Gastroesophageal sphincter (tissue), 3 donors: ENCODE measurements at regions not wholly inside any gene's neighbourhood (a gene's known extent, or its start where the extent isn't known, plus 50 kb on each side); places are given as distances from the start of the nearest gene placed in this dataset.

Experiments
- POLR2A ChIP-seq, 2 donors: fragments of 450-650 bp; IDR thresholded peaks; one replicate each; pipeline ENCODE4 v1.6.1; 2017; ENCODE audit warnings: antibody characterized with exemption in 2 of 2, mild to moderate bottlenecking in 2 of 2, moderate library complexity in 1 of 2
- POLR2AphosphoS5 ChIP-seq: sonication (generic); formaldehyde crosslinking; IDR thresholded peaks from one replicate; pipeline ENCODE4 v1.6.1; 2017; ENCODE audit warnings: antibody characterized with exemption
- TF ChIP-seq, protein P1 (sequence below), 4 experiments: fragments of 200-600 bp in 2 of 4; fragments of 450-650 bp in 2 of 4; sonication (generic) in 1 of 4; IDR thresholded peaks; one replicate each; pipeline ENCODE4 v1.5.1; 2017 to 2019; ENCODE audit warnings: antibody characterized with exemption in 4 of 4, mild to moderate bottlenecking in 2 of 4, moderate library complexity in 2 of 4

GRCh38 chr9:30121611-30122010, 2262.8 kb upstream of the ACO1 start:
- TF ChIP-seq POLR2A (IDR thresholded peaks at IDR 0.05) (no peak), POLR2AphosphoS5 (no peak)
- TF ChIP-seq, protein P1, sequence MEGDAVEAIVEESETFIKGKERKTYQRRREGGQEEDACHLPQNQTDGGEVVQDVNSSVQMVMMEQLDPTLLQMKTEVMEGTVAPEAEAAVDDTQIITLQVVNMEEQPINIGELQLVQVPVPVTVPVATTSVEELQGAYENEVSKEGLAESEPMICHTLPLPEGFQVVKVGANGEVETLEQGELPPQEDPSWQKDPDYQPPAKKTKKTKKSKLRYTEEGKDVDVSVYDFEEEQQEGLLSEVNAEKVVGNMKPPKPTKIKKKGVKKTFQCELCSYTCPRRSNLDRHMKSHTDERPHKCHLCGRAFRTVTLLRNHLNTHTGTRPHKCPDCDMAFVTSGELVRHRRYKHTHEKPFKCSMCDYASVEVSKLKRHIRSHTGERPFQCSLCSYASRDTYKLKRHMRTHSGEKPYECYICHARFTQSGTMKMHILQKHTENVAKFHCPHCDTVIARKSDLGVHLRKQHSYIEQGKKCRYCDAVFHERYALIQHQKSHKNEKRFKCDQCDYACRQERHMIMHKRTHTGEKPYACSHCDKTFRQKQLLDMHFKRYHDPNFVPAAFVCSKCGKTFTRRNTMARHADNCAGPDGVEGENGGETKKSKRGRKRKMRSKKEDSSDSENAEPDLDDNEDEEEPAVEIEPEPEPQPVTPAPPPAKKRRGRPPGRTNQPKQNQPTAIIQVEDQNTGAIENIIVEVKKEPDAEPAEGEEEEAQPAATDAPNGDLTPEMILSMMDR (IDR thresholded peaks at IDR 0.05), result no peak
